GM23338 (cell line): ENCODE measurements at regions not wholly inside any gene's neighbourhood (a gene's known extent, or its start where the extent isn't known, plus 50 kb on each side); places are given as distances from the start of the nearest gene placed in this dataset.
A peak's percentile ranks its signal among the peaks of the same experiment; 100 is the strongest.

Experiments used
- ATAC-seq: fragments of 200-7000 bp; cut with Tn5 transposase; 3 replicates; pipeline ENCODE4 v1.9.1; 2020
- DNase-seq: peaks from one replicate; pipeline ENCODE4 v3.0.0-alpha.2; 2015; ENCODE audit warnings: low spot score
- H2AFZ ChIP-seq: fragments of 200-600 bp; sonication (generic); 2 replicates; pipeline ENCODE4 v1.8.0; 2016; ENCODE audit warnings: antibody characterized with exemption, mild to moderate bottlenecking, moderate library complexity
- H3F3A ChIP-seq: fragments of 200-600 bp; sonication (generic); replicated peaks from 2 replicates; pipeline ENCODE4 v1.8.0; 2017; ENCODE audit warnings: antibody characterized with exemption, mixed run types, low read depth
- H3K27ac ChIP-seq: fragments of 200-600 bp; sonication (generic); 2 replicates; pipeline ENCODE4 v1.6.1; 2016; ENCODE audit warnings: low read depth
- H3K27me3 ChIP-seq: fragments of 200-600 bp; sonication (generic); 2 replicates; pipeline ENCODE4 v1.8.0; 2016; ENCODE audit warnings: mild to moderate bottlenecking, mixed run types, moderate library complexity; ENCODE audit not compliant: insufficient read depth
- H3K36me3 ChIP-seq: fragments of 200-600 bp; sonication (generic); 2 replicates; pipeline ENCODE4 v1.8.0; 2016; ENCODE audit warnings: mild to moderate bottlenecking; ENCODE audit not compliant: insufficient read depth
- H3K4me1 ChIP-seq: fragments of 200-600 bp; sonication (generic); 2 replicates; pipeline ENCODE4 v1.8.0; 2016; ENCODE audit warnings: mild to moderate bottlenecking, moderate library complexity; ENCODE audit not compliant: insufficient read depth
- H3K4me2 ChIP-seq: fragments of 200-600 bp; sonication (generic); 2 replicates; pipeline ENCODE4 v1.7.1; 2017; ENCODE audit warnings: mixed run types
- H3K4me3 ChIP-seq: fragments of 200-600 bp; sonication (generic); 2 replicates; pipeline ENCODE4 v1.6.1; 2016; ENCODE audit warnings: mixed run types
- H3K79me2 ChIP-seq: fragments of 200-600 bp; sonication (generic); replicated peaks from 2 replicates; pipeline ENCODE4 v1.8.0; 2017; ENCODE audit warnings: mild to moderate bottlenecking; ENCODE audit not compliant: insufficient read depth
- H3K9me2 ChIP-seq: fragments of 200-600 bp; sonication (generic); 2 replicates; pipeline ENCODE4 v1.8.0; 2017; ENCODE audit not compliant: insufficient read depth
- H4K20me1 ChIP-seq: fragments of 200-600 bp; sonication (generic); replicated peaks from 2 replicates; pipeline ENCODE4 v1.8.0; 2017; ENCODE audit warnings: mild to moderate bottlenecking; ENCODE audit not compliant: insufficient read depth
- H3K27ac Mint-ChIP-seq: 2 replicates; pipeline ENCODE4 v1.8.0; 2020; ENCODE audit warnings: inconsistent platforms, mild to moderate bottlenecking, moderate library complexity, mixed read lengths
- H3K27me3 Mint-ChIP-seq: 3 replicates; pipeline ENCODE4 v1.8.0; 2022; ENCODE audit warnings: low read depth, mild to moderate bottlenecking, moderate library complexity, mixed read lengths, inconsistent platforms; ENCODE audit not compliant: insufficient read depth, poor library complexity
- H3K36me3 Mint-ChIP-seq: 3 replicates; pipeline ENCODE4 v1.8.0; 2021; ENCODE audit warnings: low read depth, mild to moderate bottlenecking, inconsistent platforms, moderate library complexity, mixed read lengths
- H3K4me1 Mint-ChIP-seq: 3 replicates; pipeline ENCODE4 v1.8.0; 2020; ENCODE audit warnings: mild to moderate bottlenecking, inconsistent platforms, mixed read lengths
- H3K4me3 Mint-ChIP-seq: 3 replicates; pipeline ENCODE4 v1.8.0; 2021; ENCODE audit warnings: moderate library complexity, mild to moderate bottlenecking, inconsistent platforms, mixed read lengths
- H3K9me3 Mint-ChIP-seq: 3 replicates; pipeline ENCODE4 v1.8.0; 2020; ENCODE audit warnings: moderate library complexity, mild to moderate bottlenecking, inconsistent platforms, mixed read lengths
- EZH2 ChIP-seq: fragments of 200-600 bp; sonication (generic); IDR thresholded peaks from one replicate; pipeline ENCODE4 v1.8.0; 2017; ENCODE audit warnings: antibody characterized with exemption, mild to moderate bottlenecking, low read depth; ENCODE audit not compliant: unreplicated experiment
- JUNB ChIP-seq: IDR thresholded peaks from one replicate; pipeline ENCODE4 v1.6.1; 2016; ENCODE audit warnings: antibody characterized with exemption; ENCODE audit not compliant: unreplicated experiment
- NANOG ChIP-seq: IDR thresholded peaks from 2 replicates; pipeline ENCODE4 v1.6.1; 2016; ENCODE audit warnings: antibody characterized with exemption, borderline replicate concordance
- POLR2AphosphoS5 ChIP-seq: IDR thresholded peaks from 2 replicates; pipeline ENCODE4 v1.6.1; 2016; ENCODE audit warnings: antibody characterized with exemption, low read depth
- REST ChIP-seq: IDR thresholded peaks from one replicate; pipeline ENCODE4 v1.6.1; 2018; ENCODE audit warnings: antibody characterized with exemption; ENCODE audit not compliant: unreplicated experiment
- STAT1 ChIP-seq: IDR thresholded peaks from one replicate; pipeline ENCODE4 v1.6.1; 2016; ENCODE audit warnings: antibody characterized with exemption; ENCODE audit not compliant: unreplicated experiment
- ZNF331 ChIP-seq: fragments of 250-450 bp; sonication (Bioruptor Pico); IDR thresholded peaks from 2 replicates; pipeline ENCODE4 v1.5.0; 2020; ENCODE audit warnings: low read depth, mild to moderate bottlenecking, moderate library complexity
- ZNF462 ChIP-seq: fragments of 250-450 bp; sonication (Bioruptor Pico); IDR thresholded peaks from 2 replicates; pipeline ENCODE4 v1.5.0; 2020; ENCODE audit warnings: mild to moderate bottlenecking, moderate library complexity

GRCh38 chr4:81723019-81723884, 251.5 kb upstream of the RASGEF1B start:
- Mint-ChIP-seq H3K36me3 (no peaks in the 10 kb centered on the region), H3K4me1 (peaks cover 3% of the 10 kb centered on the region; the same call in 1 of the 3 replicates), H3K9me3 (no peaks in the 10 kb centered on the region), H3K4me3 (no peak overlapping the region), H3K27ac (no peak overlapping the region), H3K27me3 (peaks cover 1% of the 10 kb centered on the region)
- no peak for ATAC-seq
- Histone ChIP-seq H4K20me1 (no peaks in the 10 kb centered on the region), H3K4me3 (no peak overlapping the region), H3K4me1 (no peaks in the 10 kb centered on the region), H3K27ac (no peak overlapping the region), H3K4me2 (no peak overlapping the region), H3K79me2 (no peaks in the 10 kb centered on the region), H3K27me3 (no peaks in the 10 kb centered on the region), H3F3A (no peaks in the 10 kb centered on the region), H2AFZ (peak overlapping the region; percentile 72; the same call in 1 of the 2 replicates), H3K9me2 (no peaks in the 10 kb centered on the region), H3K36me3 (no peaks in the 10 kb centered on the region)
- TF ChIP-seq EZH2 (no peak), REST (no peak), STAT1 (no peak), NANOG (no peak), ZNF331 (CRISPR knock-in tag) (no peak), JUNB (no peak), ZNF462 (CRISPR knock-in tag) (no peak), POLR2AphosphoS5 (no peak)
- DNase-seq: no peak
